ENCODE measurements at regions not wholly inside any gene's neighbourhood (a gene's known extent, or its start where the extent isn't known, plus 50 kb on each side); places are given as distances from the start of the nearest gene placed in this dataset.

GRCh38 chr2:151067658-151068369 lies 193.8 kb downstream of the RBM43 start:
- ATAC-seq (no peak), DNase-seq (ENCODE audit: low read depth, low spot score) (no peak)
- no peaks in the 10 kb centered on the region for H3K27me3 ChIP-seq (ENCODE audit: control insufficient read depth, insufficient read depth, low read length)
- CTCF ChIA-PET: no interaction called here
- BruUV-seq (replicated peaks): no TSS peak
- H3K4me3 ChIP-seq (ENCODE audit: low read depth in 2 of 2, low read length in 2 of 2): no peak overlapping the region
- H3K9me3 ChIP-seq (ENCODE audit: control insufficient read depth, insufficient read depth, low read depth, low read length): no peaks in the 10 kb centered on the region
- H3K4me1 ChIP-seq (ENCODE audit: control insufficient read depth, insufficient read depth, low read length): no peaks in the 10 kb centered on the region
- intact Hi-C loops (cut with micrococcal nuclease; ENCODE audit: unreplicated experiment): no loop called here
- H3K36me3 ChIP-seq (ENCODE audit: control insufficient read depth, insufficient read depth, low read length): no peaks in the 10 kb centered on the region
- TF ChIP-seq, protein P1, sequence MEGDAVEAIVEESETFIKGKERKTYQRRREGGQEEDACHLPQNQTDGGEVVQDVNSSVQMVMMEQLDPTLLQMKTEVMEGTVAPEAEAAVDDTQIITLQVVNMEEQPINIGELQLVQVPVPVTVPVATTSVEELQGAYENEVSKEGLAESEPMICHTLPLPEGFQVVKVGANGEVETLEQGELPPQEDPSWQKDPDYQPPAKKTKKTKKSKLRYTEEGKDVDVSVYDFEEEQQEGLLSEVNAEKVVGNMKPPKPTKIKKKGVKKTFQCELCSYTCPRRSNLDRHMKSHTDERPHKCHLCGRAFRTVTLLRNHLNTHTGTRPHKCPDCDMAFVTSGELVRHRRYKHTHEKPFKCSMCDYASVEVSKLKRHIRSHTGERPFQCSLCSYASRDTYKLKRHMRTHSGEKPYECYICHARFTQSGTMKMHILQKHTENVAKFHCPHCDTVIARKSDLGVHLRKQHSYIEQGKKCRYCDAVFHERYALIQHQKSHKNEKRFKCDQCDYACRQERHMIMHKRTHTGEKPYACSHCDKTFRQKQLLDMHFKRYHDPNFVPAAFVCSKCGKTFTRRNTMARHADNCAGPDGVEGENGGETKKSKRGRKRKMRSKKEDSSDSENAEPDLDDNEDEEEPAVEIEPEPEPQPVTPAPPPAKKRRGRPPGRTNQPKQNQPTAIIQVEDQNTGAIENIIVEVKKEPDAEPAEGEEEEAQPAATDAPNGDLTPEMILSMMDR (IDR thresholded peaks at IDR 0.05): no peak
- no peak for TF ChIP-seq POLR2AphosphoS5 (IDR thresholded peaks at IDR 0.05; ENCODE audit: low read depth, low read length)
- TF ChIP-seq TCF7L2 (IDR thresholded peaks at IDR 0.05; ENCODE audit: low read depth, low read length): no peak
- TF ChIP-seq, protein P2, sequence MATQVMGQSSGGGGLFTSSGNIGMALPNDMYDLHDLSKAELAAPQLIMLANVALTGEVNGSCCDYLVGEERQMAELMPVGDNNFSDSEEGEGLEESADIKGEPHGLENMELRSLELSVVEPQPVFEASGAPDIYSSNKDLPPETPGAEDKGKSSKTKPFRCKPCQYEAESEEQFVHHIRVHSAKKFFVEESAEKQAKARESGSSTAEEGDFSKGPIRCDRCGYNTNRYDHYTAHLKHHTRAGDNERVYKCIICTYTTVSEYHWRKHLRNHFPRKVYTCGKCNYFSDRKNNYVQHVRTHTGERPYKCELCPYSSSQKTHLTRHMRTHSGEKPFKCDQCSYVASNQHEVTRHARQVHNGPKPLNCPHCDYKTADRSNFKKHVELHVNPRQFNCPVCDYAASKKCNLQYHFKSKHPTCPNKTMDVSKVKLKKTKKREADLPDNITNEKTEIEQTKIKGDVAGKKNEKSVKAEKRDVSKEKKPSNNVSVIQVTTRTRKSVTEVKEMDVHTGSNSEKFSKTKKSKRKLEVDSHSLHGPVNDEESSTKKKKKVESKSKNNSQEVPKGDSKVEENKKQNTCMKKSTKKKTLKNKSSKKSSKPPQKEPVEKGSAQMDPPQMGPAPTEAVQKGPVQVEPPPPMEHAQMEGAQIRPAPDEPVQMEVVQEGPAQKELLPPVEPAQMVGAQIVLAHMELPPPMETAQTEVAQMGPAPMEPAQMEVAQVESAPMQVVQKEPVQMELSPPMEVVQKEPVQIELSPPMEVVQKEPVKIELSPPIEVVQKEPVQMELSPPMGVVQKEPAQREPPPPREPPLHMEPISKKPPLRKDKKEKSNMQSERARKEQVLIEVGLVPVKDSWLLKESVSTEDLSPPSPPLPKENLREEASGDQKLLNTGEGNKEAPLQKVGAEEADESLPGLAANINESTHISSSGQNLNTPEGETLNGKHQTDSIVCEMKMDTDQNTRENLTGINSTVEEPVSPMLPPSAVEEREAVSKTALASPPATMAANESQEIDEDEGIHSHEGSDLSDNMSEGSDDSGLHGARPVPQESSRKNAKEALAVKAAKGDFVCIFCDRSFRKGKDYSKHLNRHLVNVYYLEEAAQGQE (IDR thresholded peaks at IDR 0.05; ENCODE audit: insufficient read depth in 1 of 2, low read depth in 2 of 2, low read length in 1 of 2): no peak
- TF ChIP-seq SIN3A (IDR thresholded peaks at IDR 0.05; ENCODE audit: borderline replicate concordance, insufficient read depth, low read depth, low read length): no peak
- in situ Hi-C loops (cut with HindIII; ENCODE audit: low pct_unique_long_range_greater_than_20kb, low sequenced_read_pairs): no loop called here
- H3K27ac ChIP-seq (ENCODE audit: low read length): no peak overlapping the region
- POLR2A ChIA-PET: no interaction called here

- Histone ChIP-seq H3K36me3 (ENCODE audit: control insufficient read depth, insufficient read depth, low read length) (no peaks in the 10 kb centered on the region), H3K4me1 (ENCODE audit: control insufficient read depth, insufficient read depth, low read length) (no peaks in the 10 kb centered on the region), H3K27me3 (ENCODE audit: control insufficient read depth, insufficient read depth, low read length) (no peaks in the 10 kb centered on the region), H3K9me3 (ENCODE audit: control insufficient read depth, insufficient read depth, low read depth, low read length) (no peaks in the 10 kb centered on the region), H3K27ac (ENCODE audit: low read length) (no peak overlapping the region), H3K4me3 (ENCODE audit: low read depth in 2 of 2, low read length in 2 of 2) (no peak overlapping the region)
- in situ Hi-C loops (cut with HindIII; ENCODE audit: low pct_unique_long_range_greater_than_20kb, low sequenced_read_pairs) (no loop called here), intact Hi-C loops (cut with micrococcal nuclease; ENCODE audit: unreplicated experiment) (no loop called here)
- ChIA-PET CTCF (no interaction called here), POLR2A (interaction anchor here (0.6 kb wide), 1 partner anchor 258 kb away, joined by 5 read pairs; no protein-coding TSS in a partner anchor)
- no TSS peak for BruUV-seq (replicated peaks)
- ATAC-seq (no peak), DNase-seq (ENCODE audit: low read depth, low spot score) (no peak)
- TF ChIP-seq, protein P2 (IDR thresholded peaks at IDR 0.05; ENCODE audit: insufficient read depth in 1 of 2, low read depth in 2 of 2, low read length in 1 of 2): no peak
- no peak for TF ChIP-seq TCF7L2 (IDR thresholded peaks at IDR 0.05; ENCODE audit: low read depth, low read length)
- TF ChIP-seq, protein P1 (IDR thresholded peaks at IDR 0.05): no peak
- no peak for TF ChIP-seq SIN3A (IDR thresholded peaks at IDR 0.05; ENCODE audit: borderline replicate concordance, insufficient read depth, low read depth, low read length)
- no peak for TF ChIP-seq POLR2AphosphoS5 (IDR thresholded peaks at IDR 0.05; ENCODE audit: low read depth, low read length)
These were observed 198.4 kb downstream of the RBM43 start for GRCh38 chr2:151063271-151063670.
